ENCODE measurements at regions not wholly inside any gene's neighbourhood (a gene's known extent, or its start where the extent isn't known, plus 50 kb on each side); places are given as distances from the start of the nearest gene placed in this dataset.
A peak's percentile ranks its signal among the peaks of the same experiment; 100 is the strongest.

- peak; percentile 73 for ATAC-seq
- Histone ChIP-seq H3K9me3 (ENCODE audit: control insufficient read depth in 1 of 2, insufficient read depth in 1 of 2, low read depth in 1 of 2, low read length in 2 of 2) (no peaks in the 10 kb centered on the region), H3K27ac (ENCODE audit: low read depth, low read length) (no peak overlapping the region), H3K9ac (ENCODE audit: low read length) (no peak overlapping the region), H3K36me3 (ENCODE audit: control insufficient read depth in 1 of 2, insufficient read depth in 2 of 2, low read length in 2 of 2) (no peaks in the 10 kb centered on the region), H4K20me1 (ENCODE audit: insufficient read depth) (no peaks in the 10 kb centered on the region), H3K9me2 (ENCODE audit: insufficient read depth) (no peaks in the 10 kb centered on the region), H3K4me1 (ENCODE audit: control insufficient read depth in 1 of 2, insufficient read depth in 2 of 2, low read length in 2 of 2) (peaks cover 0 to 12% of the 10 kb centered on the region in 2 experiments; a peak in 2 of 4 replicates), H3K79me2 (ENCODE audit: insufficient read depth, low read length) (no peaks in the 10 kb centered on the region), H2AFZ (ENCODE audit: low read depth, low read length, poor library complexity, severe bottlenecking) (no peak overlapping the region), H3K4me3 (replicated peaks in 1 of 2; ENCODE audit: low read depth in 1 of 2, low read length in 2 of 2) (no peak overlapping the region), H3K4me2 (ENCODE audit: low read length) (peak overlapping the region; percentile 42), H3K27me3 (ENCODE audit: insufficient read depth, low read length) (no peaks in the 10 kb centered on the region)
- ChIA-PET CTCF (no interaction called here), POLR2A (no interaction called here), RAD21 (ENCODE audit: low non-redundant PET in 1 of 2, low total read pairs in 2 of 2, uncharacterized antibody in 2 of 2, unreplicated experiment in 2 of 2) (no interaction called here)
- TF ChIP-seq TCF7L2 (IDR thresholded peaks at IDR 0.05; ENCODE audit: borderline replicate concordance, extremely low read depth, insufficient read depth, insufficient read length): no peak
- TF ChIP-seq FOSL1 (IDR thresholded peaks at IDR 0.05; ENCODE audit: low read depth): 0 out of 2 replicates have a peak, but pooled peaks have one; percentile 11
- DNase-seq (ENCODE audit: low read depth, low spot score): peak; percentile 6
- intact Hi-C loops (cut with micrococcal nuclease): no loop called here
- no TSS peak for BruUV-seq (replicated peaks)
These were observed 1230.3 kb upstream of the AGA start for GRCh38 chr4:178672512-178672911.

GRCh38 chr4:178681871-178682270, 1239.6 kb upstream of the AGA start:
- intact Hi-C loops (cut with micrococcal nuclease): no loop called here
- ChIA-PET CTCF (no interaction called here), POLR2A (no interaction called here), RAD21 (ENCODE audit: low non-redundant PET in 1 of 2, low total read pairs in 2 of 2, uncharacterized antibody in 2 of 2, unreplicated experiment in 2 of 2) (no interaction called here)
- Histone ChIP-seq H2AFZ (ENCODE audit: low read depth, low read length, poor library complexity, severe bottlenecking) (peak overlapping the region; percentile 78), H3K79me2 (ENCODE audit: insufficient read depth, low read length) (no peaks in the 10 kb centered on the region), H3K4me3 (replicated peaks in 1 of 2; ENCODE audit: low read depth in 1 of 2, low read length in 2 of 2) (no peak overlapping the region), H3K4me2 (ENCODE audit: low read length) (no peak overlapping the region), H3K27ac (ENCODE audit: low read depth, low read length) (no peak overlapping the region), H3K9ac (ENCODE audit: low read length) (no peak overlapping the region), H3K36me3 (ENCODE audit: control insufficient read depth in 1 of 2, insufficient read depth in 2 of 2, low read length in 2 of 2) (no peaks in the 10 kb centered on the region), H3K9me3 (ENCODE audit: control insufficient read depth in 1 of 2, insufficient read depth in 1 of 2, low read depth in 1 of 2, low read length in 2 of 2) (no peaks in the 10 kb centered on the region), H3K4me1 (ENCODE audit: control insufficient read depth in 1 of 2, insufficient read depth in 2 of 2, low read length in 2 of 2) (no peaks in the 10 kb centered on the region), H3K27me3 (ENCODE audit: insufficient read depth, low read length) (no peaks in the 10 kb centered on the region), H3K9me2 (ENCODE audit: insufficient read depth) (no peaks in the 10 kb centered on the region), H4K20me1 (ENCODE audit: insufficient read depth) (no peaks in the 10 kb centered on the region)
- no TSS peak for BruUV-seq (replicated peaks)
- no peak for TF ChIP-seq EZH2phosphoT487 (IDR thresholded peaks at IDR 0.05; ENCODE audit: borderline replicate concordance)
- no peak for TF ChIP-seq ELF1 (IDR thresholded peaks at IDR 0.05; ENCODE audit: borderline replicate concordance, low read depth)
- no peak for TF ChIP-seq SRF (IDR thresholded peaks at IDR 0.05; ENCODE audit: low read depth)
- TF ChIP-seq RAD21 (IDR thresholded peaks at IDR 0.05; ENCODE audit: low read depth): no peak
- no peak for TF ChIP-seq EGR1 (IDR thresholded peaks at IDR 0.05; ENCODE audit: low read depth)
- no peak for TF ChIP-seq SIN3A (IDR thresholded peaks at IDR 0.05; ENCODE audit: low read depth)
- no peak for TF ChIP-seq ZFX (IDR thresholded peaks at IDR 0.05)
- TF ChIP-seq REST (IDR thresholded peaks at IDR 0.05; ENCODE audit: low read depth): no peak
- no peak for TF ChIP-seq ZNF274 (IDR thresholded peaks at IDR 0.05; ENCODE audit: low read depth, low read length)
- no peak for TF ChIP-seq SP1 (IDR thresholded peaks at IDR 0.05; ENCODE audit: low read depth)
- TF ChIP-seq CEBPB (IDR thresholded peaks at IDR 0.05; ENCODE audit: low read depth): no peak
- TF ChIP-seq EZH2 (IDR thresholded peaks at IDR 0.05): no peak
- TF ChIP-seq TCF7L2 (IDR thresholded peaks at IDR 0.05; ENCODE audit: borderline replicate concordance, extremely low read depth, insufficient read depth, insufficient read length): no peak
- TF ChIP-seq YY1 (IDR thresholded peaks at IDR 0.05; ENCODE audit: extremely low read depth, insufficient replicate concordance, low read depth, low read length): no peak
- ATAC-seq (no peak), DNase-seq (ENCODE audit: low read depth, low spot score) (no peak)

All from HCT116 (cell line).